HL-60 (cell line): ENCODE measurements at regions not wholly inside any gene's neighbourhood (a gene's known extent, or its start where the extent isn't known, plus 50 kb on each side); places are given as distances from the start of the nearest gene placed in this dataset.

Experiments
- DNase-seq, 2 experiments: peaks; one replicate each; pipeline ENCODE4 v3.0.0-alpha.2; 2010 to 2020; ENCODE audit warnings: low read depth in 1 of 2, low spot score in 1 of 2
- H3K27ac ChIP-seq: fragments of 250-450 bp; sonication (Bioruptor Pico); replicated peaks from 2 replicates; pipeline ENCODE4 v1.5.1; 2020; ENCODE audit warnings: mild to moderate bottlenecking, moderate library complexity
- H3K27me3 ChIP-seq: fragments of 250-450 bp; sonication (Bioruptor Pico); 2 replicates; pipeline ENCODE4 v1.5.1; 2021; ENCODE audit warnings: mild to moderate bottlenecking, moderate library complexity; ENCODE audit not compliant: insufficient read depth, poor library complexity, severe bottlenecking
- H3K4me3 ChIP-seq: replicated peaks from 2 replicates; pipeline ENCODE4 v1.5.1; 2011; ENCODE audit warnings: mild to moderate bottlenecking, control low read depth, low read length; ENCODE audit not compliant: insufficient read depth
- GABPA ChIP-seq: IDR thresholded peaks from 2 replicates; pipeline ENCODE4 v1.6.1; 2012; ENCODE audit warnings: low read depth
- POLR2AphosphoS5 ChIP-seq: IDR thresholded peaks from 2 replicates; pipeline ENCODE4 v1.6.1; 2012; ENCODE audit warnings: low read depth
- SPI1 ChIP-seq: IDR thresholded peaks from 2 replicates; pipeline ENCODE4 v1.6.1; 2012; ENCODE audit warnings: low read depth, mild to moderate bottlenecking, borderline replicate concordance
- TF ChIP-seq, protein P1 (sequence below): IDR thresholded peaks from 2 replicates; pipeline ENCODE4 v1.6.1; 2012; ENCODE audit warnings: low read depth; ENCODE audit not compliant: insufficient replicate concordance
- TF ChIP-seq, protein P2 (sequence below): IDR thresholded peaks from one replicate; pipeline ENCODE4 v1.5.1; 2011; ENCODE audit warnings: low read length, control low read depth, inconsistent platforms; ENCODE audit not compliant: insufficient read depth

DNA sequence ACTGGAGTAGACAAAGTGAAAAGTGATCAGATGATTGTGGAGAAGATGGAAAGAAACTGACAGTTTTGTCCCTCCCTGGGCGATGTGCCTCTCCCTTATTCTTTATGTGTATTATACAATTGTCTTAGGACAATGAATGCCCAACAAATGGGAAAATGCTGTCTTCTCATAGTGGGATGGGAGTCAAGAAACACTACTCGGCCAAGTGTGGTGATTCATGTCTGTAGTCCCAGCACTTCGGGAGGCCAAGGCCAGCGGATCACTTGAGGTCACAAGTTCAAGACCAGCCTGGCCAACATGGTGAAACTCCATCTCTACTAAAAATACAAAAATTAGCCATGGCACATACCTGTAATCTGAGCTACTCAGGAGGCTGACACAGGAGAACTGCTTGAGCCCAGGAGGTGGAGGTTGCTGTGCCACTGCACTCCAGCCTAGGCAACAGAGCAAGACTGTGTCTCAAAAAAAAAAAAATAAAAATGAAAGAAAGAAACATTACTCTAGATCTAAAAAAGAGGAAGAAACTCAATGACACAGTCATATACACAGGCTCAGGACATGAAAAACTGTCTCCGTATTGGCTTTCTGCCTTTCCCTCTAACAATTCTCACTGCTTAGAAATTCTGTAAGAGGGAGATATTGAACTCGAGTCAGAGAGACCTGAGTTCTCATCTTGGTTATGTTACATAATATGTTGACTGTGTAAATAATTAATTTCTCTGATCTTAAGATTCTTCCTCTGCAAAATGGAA lies 67.9 kb upstream of the TARS1 start:
- TF ChIP-seq POLR2AphosphoS5 = no peak
- TF ChIP-seq GABPA = no peak
- TF ChIP-seq, protein P1, sequence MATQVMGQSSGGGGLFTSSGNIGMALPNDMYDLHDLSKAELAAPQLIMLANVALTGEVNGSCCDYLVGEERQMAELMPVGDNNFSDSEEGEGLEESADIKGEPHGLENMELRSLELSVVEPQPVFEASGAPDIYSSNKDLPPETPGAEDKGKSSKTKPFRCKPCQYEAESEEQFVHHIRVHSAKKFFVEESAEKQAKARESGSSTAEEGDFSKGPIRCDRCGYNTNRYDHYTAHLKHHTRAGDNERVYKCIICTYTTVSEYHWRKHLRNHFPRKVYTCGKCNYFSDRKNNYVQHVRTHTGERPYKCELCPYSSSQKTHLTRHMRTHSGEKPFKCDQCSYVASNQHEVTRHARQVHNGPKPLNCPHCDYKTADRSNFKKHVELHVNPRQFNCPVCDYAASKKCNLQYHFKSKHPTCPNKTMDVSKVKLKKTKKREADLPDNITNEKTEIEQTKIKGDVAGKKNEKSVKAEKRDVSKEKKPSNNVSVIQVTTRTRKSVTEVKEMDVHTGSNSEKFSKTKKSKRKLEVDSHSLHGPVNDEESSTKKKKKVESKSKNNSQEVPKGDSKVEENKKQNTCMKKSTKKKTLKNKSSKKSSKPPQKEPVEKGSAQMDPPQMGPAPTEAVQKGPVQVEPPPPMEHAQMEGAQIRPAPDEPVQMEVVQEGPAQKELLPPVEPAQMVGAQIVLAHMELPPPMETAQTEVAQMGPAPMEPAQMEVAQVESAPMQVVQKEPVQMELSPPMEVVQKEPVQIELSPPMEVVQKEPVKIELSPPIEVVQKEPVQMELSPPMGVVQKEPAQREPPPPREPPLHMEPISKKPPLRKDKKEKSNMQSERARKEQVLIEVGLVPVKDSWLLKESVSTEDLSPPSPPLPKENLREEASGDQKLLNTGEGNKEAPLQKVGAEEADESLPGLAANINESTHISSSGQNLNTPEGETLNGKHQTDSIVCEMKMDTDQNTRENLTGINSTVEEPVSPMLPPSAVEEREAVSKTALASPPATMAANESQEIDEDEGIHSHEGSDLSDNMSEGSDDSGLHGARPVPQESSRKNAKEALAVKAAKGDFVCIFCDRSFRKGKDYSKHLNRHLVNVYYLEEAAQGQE = no peak
- TF ChIP-seq, protein P2, sequence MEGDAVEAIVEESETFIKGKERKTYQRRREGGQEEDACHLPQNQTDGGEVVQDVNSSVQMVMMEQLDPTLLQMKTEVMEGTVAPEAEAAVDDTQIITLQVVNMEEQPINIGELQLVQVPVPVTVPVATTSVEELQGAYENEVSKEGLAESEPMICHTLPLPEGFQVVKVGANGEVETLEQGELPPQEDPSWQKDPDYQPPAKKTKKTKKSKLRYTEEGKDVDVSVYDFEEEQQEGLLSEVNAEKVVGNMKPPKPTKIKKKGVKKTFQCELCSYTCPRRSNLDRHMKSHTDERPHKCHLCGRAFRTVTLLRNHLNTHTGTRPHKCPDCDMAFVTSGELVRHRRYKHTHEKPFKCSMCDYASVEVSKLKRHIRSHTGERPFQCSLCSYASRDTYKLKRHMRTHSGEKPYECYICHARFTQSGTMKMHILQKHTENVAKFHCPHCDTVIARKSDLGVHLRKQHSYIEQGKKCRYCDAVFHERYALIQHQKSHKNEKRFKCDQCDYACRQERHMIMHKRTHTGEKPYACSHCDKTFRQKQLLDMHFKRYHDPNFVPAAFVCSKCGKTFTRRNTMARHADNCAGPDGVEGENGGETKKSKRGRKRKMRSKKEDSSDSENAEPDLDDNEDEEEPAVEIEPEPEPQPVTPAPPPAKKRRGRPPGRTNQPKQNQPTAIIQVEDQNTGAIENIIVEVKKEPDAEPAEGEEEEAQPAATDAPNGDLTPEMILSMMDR = no peak
- TF ChIP-seq SPI1 = no peak

DNA sequence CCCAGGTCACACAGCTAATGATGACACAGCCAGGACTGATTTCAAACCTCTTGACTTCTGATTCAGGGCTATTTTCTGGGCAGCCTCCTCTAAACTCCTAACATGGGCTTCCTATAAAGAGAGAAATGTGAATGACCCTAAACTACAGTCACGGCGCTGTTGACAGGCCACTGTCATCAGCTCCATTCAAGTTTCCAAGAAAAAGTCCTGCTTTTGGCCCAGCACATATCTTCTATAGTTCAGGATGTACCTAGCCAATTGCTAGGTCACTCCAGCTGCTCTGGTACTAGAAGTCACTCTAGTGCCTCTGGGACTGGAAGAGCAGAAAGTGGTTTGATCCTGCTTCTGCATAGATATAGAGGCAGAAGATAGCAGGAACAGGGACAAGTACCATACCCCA lies 64.9 kb upstream of the TARS1 start:
- Histone ChIP-seq H3K27me3 (no peaks in the 10 kb centered on the region), H3K4me3 (no peak overlapping the region), H3K27ac (no peak overlapping the region)
- no peak for DNase-seq
- TF ChIP-seq, protein P1 = no peak
- TF ChIP-seq, protein P2 = no peak

More for the DNA sequence above, 67.9 kb upstream of the TARS1 start:
- DNase-seq = no peak
- Histone ChIP-seq H3K27me3 (no peaks in the 10 kb centered on the region), H3K27ac (no peak overlapping the region), H3K4me3 (no peak overlapping the region)

DNA sequence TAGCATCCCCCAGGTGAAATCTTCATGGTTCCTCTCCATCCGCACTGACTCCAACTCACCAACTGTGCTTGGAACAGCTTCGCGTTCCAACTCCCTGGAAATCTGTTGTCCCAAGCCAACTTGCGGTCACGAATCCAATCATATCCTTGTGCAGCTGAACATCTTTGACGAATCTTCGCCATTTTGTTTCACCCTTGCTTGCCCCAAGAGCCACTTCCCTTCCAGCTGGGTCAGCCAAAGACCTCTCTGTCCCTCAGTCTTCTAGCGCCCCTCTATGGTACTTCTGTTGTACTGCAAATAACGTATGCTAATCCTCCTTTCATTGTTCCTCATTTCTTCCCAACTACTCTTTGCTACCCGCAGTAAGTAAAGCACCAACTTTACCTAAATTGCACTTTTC lies 61.0 kb upstream of the TARS1 start:
- DNase-seq = peak; percentile 26 to 28
- no peak overlapping the region for H3K4me3 ChIP-seq

More for the DNA sequence above, 61.0 kb upstream of the TARS1 start:
- Histone ChIP-seq H3K27ac (no peak overlapping the region), H3K27me3 (no peaks in the 10 kb centered on the region)
- TF ChIP-seq POLR2AphosphoS5 (no peak), SPI1 (peak; percentile 16; the same call in 1 of the 2 replicates), GABPA (no peak)
- TF ChIP-seq, protein P2 = peak; percentile 38
- TF ChIP-seq, protein P1 = no peak
